Ovary (tissue), 3 donors: ENCODE measurements at regions not wholly inside any gene's neighbourhood (a gene's known extent, or its start where the extent isn't known, plus 50 kb on each side); places are given as distances from the start of the nearest gene placed in this dataset.

Source experiments
- CTCF ChIP-seq, 3 donors: fragments of 450-650 bp in 2 of 3; fragments of 200-600 bp in 1 of 3; IDR thresholded peaks; one replicate each; pipeline versions ENCODE4 v1.5.1 to v1.8.0; 2016 to 2022; ENCODE audit warnings: antibody characterized with exemption in 3 of 3, mild to moderate bottlenecking in 1 of 3
- EP300 ChIP-seq: sonication (generic); formaldehyde crosslinking; IDR thresholded peaks from one replicate; pipeline ENCODE4 v1.6.1; 2017; ENCODE audit warnings: antibody characterized with exemption
- POLR2A ChIP-seq: fragments of 450-650 bp; IDR thresholded peaks from one replicate; pipeline ENCODE4 v1.6.1; 2017; ENCODE audit warnings: antibody characterized with exemption, mild to moderate bottlenecking, moderate library complexity
- donor health status: DM: no; HTN: no; CAD: no.

GRCh38 chr9:85112933-85113418 is 443.4 kb downstream of the NTRK2 start:
- TF ChIP-seq EP300 (no peak), CTCF (IDR thresholded peaks at IDR 0.05) (no peak), POLR2A (no peak)
